HEK293 (cell line): ENCODE measurements at regions not wholly inside any gene's neighbourhood (a gene's known extent, or its start where the extent isn't known, plus 50 kb on each side); places are given as distances from the start of the nearest gene placed in this dataset.

ENCODE experiments used
- CTCF ChIA-PET: fragments of 350-600 bp; formaldehyde crosslinking; extraction: SDS; loops from one replicate; lab custom pipeline; 2021; ENCODE audit warnings: antibody characterized with exemption; lab: Yijun Ruan, JAX
- POLR2A ChIA-PET: fragments of 300-600 bp; formaldehyde crosslinking; extraction: SDS; loops from one replicate; lab custom pipeline; 2020; ENCODE audit warnings: antibody characterized with exemption, inconsistent platforms; lab: Yijun Ruan, JAX
- H3K27ac ChIP-seq: fragments of 200-500 bp; sonication (Bioruptor generic); 2 replicates; pipeline ENCODE4 v1.5.1; 2014; ENCODE audit warnings: low read depth, low read length, control low read depth, inconsistent platforms; ENCODE audit errors: extremely low read depth
- H3K36me3 ChIP-seq, 2 experiments: fragments of 200-500 bp in 1 of 2; sonication (Bioruptor generic) in 1 of 2; 1 replicate in 1 of 2; 2 replicates in 1 of 2; pipeline ENCODE4 v1.5.1; 2014 to 2017; ENCODE audit warnings: inconsistent platforms in 2 of 2, low read length in 2 of 2; ENCODE audit not compliant: control insufficient read depth in 2 of 2, insufficient read depth in 1 of 2
- H3K4me1 ChIP-seq: fragments of 200-500 bp; sonication (Bioruptor generic); 2 replicates; pipeline ENCODE4 v1.5.1; 2014; ENCODE audit warnings: mild to moderate bottlenecking, low read length, inconsistent platforms; ENCODE audit not compliant: control insufficient read depth, insufficient read depth
- H3K4me3 ChIP-seq: 2 replicates; pipeline ENCODE4 v1.5.1; 2011; ENCODE audit warnings: low read depth, mild to moderate bottlenecking, control low read depth, low read length, moderate library complexity
- H3K9me3 ChIP-seq: fragments of 200-500 bp; sonication (Bioruptor generic); 2 replicates; pipeline ENCODE4 v1.5.1; 2014; ENCODE audit warnings: low read depth, low read length, inconsistent platforms; ENCODE audit not compliant: control insufficient read depth, insufficient read depth
- GLI2 ChIP-seq: fragments of 450-650 bp; formaldehyde crosslinking; IDR thresholded peaks from 2 replicates; pipeline ENCODE4; 2017; ENCODE audit warnings: missing biosample characterization, missing genetic modification characterization, low read depth, borderline replicate concordance
- HOXA7 ChIP-seq: sonication (generic); formaldehyde crosslinking; IDR thresholded peaks from 2 replicates; pipeline ENCODE4 v1.8.1; 2022; ENCODE audit warnings: missing genetic modification reagents, borderline replicate concordance
- HOXC10 ChIP-seq: sonication (generic); formaldehyde crosslinking; IDR thresholded peaks from 2 replicates; pipeline ENCODE4 v1.8.1; 2023; ENCODE audit warnings: mild to moderate bottlenecking, missing genetic modification reagents
- KLF8 ChIP-seq: fragments of 450-650 bp; formaldehyde crosslinking; IDR thresholded peaks from 2 replicates; pipeline ENCODE4 v1.5.1; 2016; ENCODE audit warnings: missing biosample characterization, missing genetic modification characterization
- RBAK ChIP-seq: fragments of 450-650 bp; formaldehyde crosslinking; IDR thresholded peaks from 2 replicates; pipeline ENCODE4 v1.5.1; 2016; ENCODE audit warnings: missing biosample characterization, missing genetic modification characterization
- SETDB1 ChIP-seq: IDR thresholded peaks from one replicate; pipeline ENCODE4 v1.6.1; 2017; ENCODE audit warnings: mild to moderate bottlenecking, low read length, moderate library complexity, mixed read lengths; ENCODE audit not compliant: insufficient read length
- SP3 ChIP-seq: fragments of 450-650 bp; formaldehyde crosslinking; IDR thresholded peaks from 2 replicates; pipeline ENCODE4 v1.5.1; 2016; ENCODE audit warnings: missing biosample characterization, missing genetic modification characterization
- ZBTB20 ChIP-seq: fragments of 450-650 bp; formaldehyde crosslinking; IDR thresholded peaks from 2 replicates; pipeline ENCODE4 v1.5.1; 2016; ENCODE audit warnings: missing biosample characterization, missing genetic modification characterization
- ZBTB7A ChIP-seq: fragments of 450-650 bp; formaldehyde crosslinking; IDR thresholded peaks from 2 replicates; pipeline ENCODE4 v1.5.1; 2016; ENCODE audit warnings: low read depth, missing biosample characterization, missing genetic modification characterization
- ZEB2 ChIP-seq: fragments of 450-650 bp; formaldehyde crosslinking; IDR thresholded peaks from 2 replicates; pipeline ENCODE4 v1.5.1; 2016; ENCODE audit warnings: missing biosample characterization, missing genetic modification characterization
- ZNF202 ChIP-seq: fragments of 450-650 bp; formaldehyde crosslinking; IDR thresholded peaks from 2 replicates; pipeline ENCODE4 v1.5.1; 2016; ENCODE audit warnings: missing biosample characterization, missing genetic modification characterization, borderline replicate concordance
- ZNF292 ChIP-seq: fragments of 450-650 bp; formaldehyde crosslinking; IDR thresholded peaks from 2 replicates; pipeline ENCODE4 v1.5.1; 2016; ENCODE audit warnings: low read depth, missing biosample characterization, missing genetic modification characterization, borderline replicate concordance
- ZNF394 ChIP-seq: fragments of 450-650 bp; formaldehyde crosslinking; IDR thresholded peaks from 2 replicates; pipeline ENCODE4 v1.5.1; 2016; ENCODE audit warnings: missing biosample characterization, missing genetic modification characterization, mild to moderate bottlenecking, moderate library complexity, borderline replicate concordance
- ZNF404 ChIP-seq: fragments of 450-650 bp; formaldehyde crosslinking; IDR thresholded peaks from 2 replicates; pipeline ENCODE4 v1.5.1; 2017; ENCODE audit warnings: missing biosample characterization, missing genetic modification characterization
- ZNF473 ChIP-seq: fragments of 450-650 bp; formaldehyde crosslinking; IDR thresholded peaks from 2 replicates; pipeline ENCODE4 v1.5.1; 2017; ENCODE audit warnings: missing biosample characterization, missing genetic modification characterization
- ZNF621 ChIP-seq: fragments of 450-650 bp; formaldehyde crosslinking; IDR thresholded peaks from 2 replicates; pipeline ENCODE4 v1.5.1; 2017; ENCODE audit warnings: missing biosample characterization, missing genetic modification characterization
- ZNF785 ChIP-seq: fragments of 450-650 bp; formaldehyde crosslinking; IDR thresholded peaks from 2 replicates; pipeline ENCODE4 v1.5.1; 2016; ENCODE audit warnings: missing biosample characterization, missing genetic modification characterization
- TF ChIP-seq, protein P1 (sequence below): fragments of 450-650 bp; formaldehyde crosslinking; IDR thresholded peaks from 2 replicates; pipeline ENCODE4 v1.5.1; 2016; ENCODE audit warnings: missing biosample characterization, missing genetic modification characterization
- TF ChIP-seq, protein P2 (sequence below): fragments of 450-650 bp; formaldehyde crosslinking; IDR thresholded peaks from 2 replicates; pipeline ENCODE4 v1.5.1; 2016; ENCODE audit warnings: missing biosample characterization, missing genetic modification characterization
- TF ChIP-seq, protein P3 (sequence below): fragments of 450-650 bp; formaldehyde crosslinking; IDR thresholded peaks from 2 replicates; pipeline ENCODE4 v1.5.1; 2016; ENCODE audit warnings: missing biosample characterization, missing genetic modification characterization
- TF ChIP-seq, protein P4 (sequence below): fragments of 450-650 bp; IDR thresholded peaks from 2 replicates; pipeline ENCODE4 v1.5.1; 2018; ENCODE audit warnings: missing biosample characterization, mild to moderate bottlenecking, missing genetic modification characterization
- TF ChIP-seq, protein P5 (sequence below): fragments of 450-650 bp; formaldehyde crosslinking; IDR thresholded peaks from 2 replicates; pipeline ENCODE4 v1.5.1; 2016; ENCODE audit warnings: missing biosample characterization, missing genetic modification characterization

DNA sequence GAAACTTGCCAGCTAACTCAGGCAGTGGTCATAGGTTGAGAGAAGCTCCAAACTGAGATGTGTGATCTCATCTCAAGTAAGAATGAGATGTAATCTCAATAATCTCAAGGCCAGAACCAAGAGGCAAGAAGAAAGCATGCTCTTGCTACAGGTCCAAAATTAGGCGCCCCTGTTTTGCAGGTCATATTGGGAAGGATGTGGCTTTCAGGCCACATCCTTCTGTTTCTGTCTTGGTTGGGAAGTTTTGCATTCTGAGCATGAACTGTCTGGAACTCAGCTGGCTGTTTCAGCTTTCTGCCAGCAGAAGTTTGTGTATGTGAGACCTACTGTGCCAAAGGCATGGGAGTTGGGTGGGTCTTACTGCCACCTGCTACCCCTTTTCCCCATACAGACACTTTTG lies 67.5 kb upstream of the MS4A8 start:
- Histone ChIP-seq H3K9me3 (no peaks in the 10 kb centered on the region), H3K4me3 (no peak overlapping the region), H3K36me3 (no peaks in the 10 kb centered on the region), H3K27ac (no peak overlapping the region), H3K4me1 (no peaks in the 10 kb centered on the region)
- ChIA-PET CTCF (interaction anchor here (0.6 to 1.2 kb wide), 2 partner anchors 13 to 113 kb away, joined by 3 read pairs; no protein-coding TSS in a partner anchor), POLR2A (no interaction called here)
- TF ChIP-seq ZNF202 (tag by site-specific recombination), result no peak
- no peak for TF ChIP-seq HOXA7 (CRISPR knock-in tag)
- TF ChIP-seq GLI2, result no peak
- TF ChIP-seq ZNF394 (tag by site-specific recombination), result no peak
- TF ChIP-seq HOXC10 (CRISPR knock-in tag), result no peak
- no peak for TF ChIP-seq KLF8
- no peak for TF ChIP-seq SP3 (tag by site-specific recombination)
- TF ChIP-seq SETDB1, result no peak
- TF ChIP-seq, protein P1, sequence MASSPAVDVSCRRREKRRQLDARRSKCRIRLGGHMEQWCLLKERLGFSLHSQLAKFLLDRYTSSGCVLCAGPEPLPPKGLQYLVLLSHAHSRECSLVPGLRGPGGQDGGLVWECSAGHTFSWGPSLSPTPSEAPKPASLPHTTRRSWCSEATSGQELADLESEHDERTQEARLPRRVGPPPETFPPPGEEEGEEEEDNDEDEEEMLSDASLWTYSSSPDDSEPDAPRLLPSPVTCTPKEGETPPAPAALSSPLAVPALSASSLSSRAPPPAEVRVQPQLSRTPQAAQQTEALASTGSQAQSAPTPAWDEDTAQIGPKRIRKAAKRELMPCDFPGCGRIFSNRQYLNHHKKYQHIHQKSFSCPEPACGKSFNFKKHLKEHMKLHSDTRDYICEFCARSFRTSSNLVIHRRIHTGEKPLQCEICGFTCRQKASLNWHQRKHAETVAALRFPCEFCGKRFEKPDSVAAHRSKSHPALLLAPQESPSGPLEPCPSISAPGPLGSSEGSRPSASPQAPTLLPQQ (tag by site-specific recombination), result no peak
- TF ChIP-seq, protein P2, sequence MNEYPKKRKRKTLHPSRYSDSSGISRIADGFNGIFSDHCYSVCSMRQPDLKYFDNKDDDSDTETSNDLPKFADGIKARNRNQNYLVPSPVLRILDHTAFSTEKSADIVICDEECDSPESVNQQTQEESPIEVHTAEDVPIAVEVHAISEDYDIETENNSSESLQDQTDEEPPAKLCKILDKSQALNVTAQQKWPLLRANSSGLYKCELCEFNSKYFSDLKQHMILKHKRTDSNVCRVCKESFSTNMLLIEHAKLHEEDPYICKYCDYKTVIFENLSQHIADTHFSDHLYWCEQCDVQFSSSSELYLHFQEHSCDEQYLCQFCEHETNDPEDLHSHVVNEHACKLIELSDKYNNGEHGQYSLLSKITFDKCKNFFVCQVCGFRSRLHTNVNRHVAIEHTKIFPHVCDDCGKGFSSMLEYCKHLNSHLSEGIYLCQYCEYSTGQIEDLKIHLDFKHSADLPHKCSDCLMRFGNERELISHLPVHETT (tag by site-specific recombination), result no peak
- no peak for TF ChIP-seq ZEB2
- no peak for TF ChIP-seq RBAK (tag by site-specific recombination)

DNA sequence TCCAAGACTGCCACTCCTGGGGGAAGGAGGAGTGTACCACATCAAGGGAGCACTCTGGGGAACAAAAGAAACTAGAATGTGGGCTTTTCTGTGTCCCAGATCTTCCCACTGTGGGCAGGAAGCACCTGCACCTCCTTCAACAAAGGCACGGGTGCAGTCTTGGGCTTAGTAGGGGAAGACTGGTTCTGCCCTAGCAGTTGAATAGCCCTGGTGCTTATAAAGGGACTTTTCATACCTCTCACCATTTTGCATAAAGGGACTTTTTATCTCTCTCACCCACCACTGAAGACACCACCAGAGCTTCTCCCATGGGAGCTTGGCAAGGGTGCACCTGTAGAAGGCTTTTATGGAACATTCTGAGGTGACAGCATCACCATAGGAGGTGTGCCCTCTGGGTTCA lies 65.8 kb upstream of the MS4A8 start:
- no peaks in the 10 kb centered on the region for H3K4me1 ChIP-seq
- TF ChIP-seq, protein P3, sequence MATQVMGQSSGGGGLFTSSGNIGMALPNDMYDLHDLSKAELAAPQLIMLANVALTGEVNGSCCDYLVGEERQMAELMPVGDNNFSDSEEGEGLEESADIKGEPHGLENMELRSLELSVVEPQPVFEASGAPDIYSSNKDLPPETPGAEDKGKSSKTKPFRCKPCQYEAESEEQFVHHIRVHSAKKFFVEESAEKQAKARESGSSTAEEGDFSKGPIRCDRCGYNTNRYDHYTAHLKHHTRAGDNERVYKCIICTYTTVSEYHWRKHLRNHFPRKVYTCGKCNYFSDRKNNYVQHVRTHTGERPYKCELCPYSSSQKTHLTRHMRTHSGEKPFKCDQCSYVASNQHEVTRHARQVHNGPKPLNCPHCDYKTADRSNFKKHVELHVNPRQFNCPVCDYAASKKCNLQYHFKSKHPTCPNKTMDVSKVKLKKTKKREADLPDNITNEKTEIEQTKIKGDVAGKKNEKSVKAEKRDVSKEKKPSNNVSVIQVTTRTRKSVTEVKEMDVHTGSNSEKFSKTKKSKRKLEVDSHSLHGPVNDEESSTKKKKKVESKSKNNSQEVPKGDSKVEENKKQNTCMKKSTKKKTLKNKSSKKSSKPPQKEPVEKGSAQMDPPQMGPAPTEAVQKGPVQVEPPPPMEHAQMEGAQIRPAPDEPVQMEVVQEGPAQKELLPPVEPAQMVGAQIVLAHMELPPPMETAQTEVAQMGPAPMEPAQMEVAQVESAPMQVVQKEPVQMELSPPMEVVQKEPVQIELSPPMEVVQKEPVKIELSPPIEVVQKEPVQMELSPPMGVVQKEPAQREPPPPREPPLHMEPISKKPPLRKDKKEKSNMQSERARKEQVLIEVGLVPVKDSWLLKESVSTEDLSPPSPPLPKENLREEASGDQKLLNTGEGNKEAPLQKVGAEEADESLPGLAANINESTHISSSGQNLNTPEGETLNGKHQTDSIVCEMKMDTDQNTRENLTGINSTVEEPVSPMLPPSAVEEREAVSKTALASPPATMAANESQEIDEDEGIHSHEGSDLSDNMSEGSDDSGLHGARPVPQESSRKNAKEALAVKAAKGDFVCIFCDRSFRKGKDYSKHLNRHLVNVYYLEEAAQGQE, result no peak
- TF ChIP-seq ZNF292 (no peak), ZNF621 (tag by site-specific recombination) (no peak), ZNF473 (tag by site-specific recombination) (no peak), ZBTB20 (tag by site-specific recombination) (no peak), ZBTB7A (no peak), ZNF785 (tag by site-specific recombination) (no peak), ZNF404 (tag by site-specific recombination) (no peak)
- TF ChIP-seq, protein P4, sequence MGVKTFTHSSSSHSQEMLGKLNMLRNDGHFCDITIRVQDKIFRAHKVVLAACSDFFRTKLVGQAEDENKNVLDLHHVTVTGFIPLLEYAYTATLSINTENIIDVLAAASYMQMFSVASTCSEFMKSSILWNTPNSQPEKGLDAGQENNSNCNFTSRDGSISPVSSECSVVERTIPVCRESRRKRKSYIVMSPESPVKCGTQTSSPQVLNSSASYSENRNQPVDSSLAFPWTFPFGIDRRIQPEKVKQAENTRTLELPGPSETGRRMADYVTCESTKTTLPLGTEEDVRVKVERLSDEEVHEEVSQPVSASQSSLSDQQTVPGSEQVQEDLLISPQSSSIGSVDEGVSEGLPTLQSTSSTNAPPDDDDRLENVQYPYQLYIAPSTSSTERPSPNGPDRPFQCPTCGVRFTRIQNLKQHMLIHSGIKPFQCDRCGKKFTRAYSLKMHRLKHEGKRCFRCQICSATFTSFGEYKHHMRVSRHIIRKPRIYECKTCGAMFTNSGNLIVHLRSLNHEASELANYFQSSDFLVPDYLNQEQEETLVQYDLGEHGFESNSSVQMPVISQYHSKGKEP, result no peak
- TF ChIP-seq, protein P5, sequence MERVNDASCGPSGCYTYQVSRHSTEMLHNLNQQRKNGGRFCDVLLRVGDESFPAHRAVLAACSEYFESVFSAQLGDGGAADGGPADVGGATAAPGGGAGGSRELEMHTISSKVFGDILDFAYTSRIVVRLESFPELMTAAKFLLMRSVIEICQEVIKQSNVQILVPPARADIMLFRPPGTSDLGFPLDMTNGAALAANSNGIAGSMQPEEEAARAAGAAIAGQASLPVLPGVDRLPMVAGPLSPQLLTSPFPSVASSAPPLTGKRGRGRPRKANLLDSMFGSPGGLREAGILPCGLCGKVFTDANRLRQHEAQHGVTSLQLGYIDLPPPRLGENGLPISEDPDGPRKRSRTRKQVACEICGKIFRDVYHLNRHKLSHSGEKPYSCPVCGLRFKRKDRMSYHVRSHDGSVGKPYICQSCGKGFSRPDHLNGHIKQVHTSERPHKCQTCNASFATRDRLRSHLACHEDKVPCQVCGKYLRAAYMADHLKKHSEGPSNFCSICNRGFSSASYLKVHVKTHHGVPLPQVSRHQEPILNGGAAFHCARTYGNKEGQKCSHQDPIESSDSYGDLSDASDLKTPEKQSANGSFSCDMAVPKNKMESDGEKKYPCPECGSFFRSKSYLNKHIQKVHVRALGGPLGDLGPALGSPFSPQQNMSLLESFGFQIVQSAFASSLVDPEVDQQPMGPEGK, result no peak
- TF ChIP-seq, all 188 proteins: peak for 0
- no peak overlapping the region for H3K4me3 ChIP-seq
- H3K9me3 ChIP-seq, result no peaks in the 10 kb centered on the region
- no peak overlapping the region for H3K27ac ChIP-seq
- no peaks in the 10 kb centered on the region for H3K36me3 ChIP-seq
- CTCF ChIA-PET, result interaction anchor here (0.7 to 1.1 kb wide), 2 partner anchors 268 to 269 kb away, joined by 3 read pairs; no protein-coding TSS in a partner anchor
- POLR2A ChIA-PET, result no interaction called here
